ENCODE measurements at regions not wholly inside any gene's neighbourhood (a gene's known extent, or its start where the extent isn't known, plus 50 kb on each side); places are given as distances from the start of the nearest gene placed in this dataset.
"Not testable (repeated sequence)": the region's sequence is repeated elsewhere in the genome, so short reads cannot be mapped to it uniquely, and the experiment has no call there.

- no peak for DNase-seq (ENCODE audit: low read depth in 2 of 2)
Observed at GRCh38 chr20:11168026-11168425, 494.2 kb upstream of the JAG1 start.

- peak; percentile 57 to 94 for DNase-seq (ENCODE audit: low read depth in 2 of 2)
Observed at GRCh38 chr20:11170025-11170424, 496.2 kb upstream of the JAG1 start.

- no peak for DNase-seq (ENCODE audit: low read depth in 2 of 2)
Observed at GRCh38 chr20:11170565-11170964, 496.8 kb upstream of the JAG1 start.

- DNase-seq (ENCODE audit: low read depth in 2 of 2): no peak
Observed at GRCh38 chr20:11172881-11173280, 499.1 kb upstream of the JAG1 start.

GRCh38 chr20:11173916-11174315 is 500.1 kb upstream of the JAG1 start:
- DNase-seq (ENCODE audit: low read depth in 2 of 2): no peak

GRCh38 chr20:11174861-11175260 is 501.1 kb upstream of the JAG1 start:
- no peak for DNase-seq (ENCODE audit: low read depth in 2 of 2)

- no peak for DNase-seq (ENCODE audit: low read depth in 2 of 2)
Observed at GRCh38 chr20:11176431-11176830, 502.6 kb upstream of the JAG1 start.

GRCh38 chr20:11178946-11179654 is 505.3 kb upstream of the JAG1 start:
- peak; percentile 80 to 97 for DNase-seq (ENCODE audit: low read depth in 2 of 2)

GRCh38 chr20:11180186-11180585 is 506.4 kb upstream of the JAG1 start:
- peak in 1 of 2 donors; percentile 46 for DNase-seq (ENCODE audit: low read depth in 2 of 2)

- DNase-seq (ENCODE audit: low read depth in 2 of 2): not testable (repeated sequence)
Observed at GRCh38 chr20:11181129-11181528, 507.3 kb upstream of the JAG1 start.

GRCh38 chr20:11181966-11182365 is 508.2 kb upstream of the JAG1 start:
- DNase-seq (ENCODE audit: low read depth in 2 of 2): no peak

GRCh38 chr20:11182720-11183119 is 508.9 kb upstream of the JAG1 start:
- DNase-seq (ENCODE audit: low read depth in 2 of 2): no peak

GRCh38 chr20:11186301-11187008 is 512.7 kb upstream of the JAG1 start:
- DNase-seq (ENCODE audit: low read depth in 2 of 2): peak in 1 of 2 donors; percentile 72

- DNase-seq (ENCODE audit: low read depth in 2 of 2): no peak
Observed at GRCh38 chr20:11188843-11189603, 515.2 kb upstream of the JAG1 start.

GRCh38 chr20:11190741-11191140 is 516.9 kb upstream of the JAG1 start:
- DNase-seq (ENCODE audit: low read depth in 2 of 2): no peak

GRCh38 chr20:11192106-11192505 is 518.3 kb upstream of the JAG1 start:
- DNase-seq (ENCODE audit: low read depth in 2 of 2): no peak

GRCh38 chr20:11193241-11193640 is 519.4 kb upstream of the JAG1 start:
- no peak for DNase-seq (ENCODE audit: low read depth in 2 of 2)

- peak in 1 of 2 donors; percentile 49 for DNase-seq (ENCODE audit: low read depth in 2 of 2)
Observed at GRCh38 chr20:11195169-11195568, 521.4 kb upstream of the JAG1 start.

- DNase-seq (ENCODE audit: low read depth in 2 of 2): peak; percentile 95 to 96
Observed at GRCh38 chr20:11195899-11196558, 522.2 kb upstream of the JAG1 start.

GRCh38 chr20:11197851-11198250 is 524.1 kb upstream of the JAG1 start:
- DNase-seq (ENCODE audit: low read depth in 2 of 2): no peak

- no peak for DNase-seq (ENCODE audit: low read depth in 2 of 2)
Observed at GRCh38 chr20:11200423-11200822, 526.6 kb upstream of the JAG1 start.
